22Rv1 (cell line): ENCODE measurements at regions not wholly inside any gene's neighbourhood (a gene's known extent, or its start where the extent isn't known, plus 50 kb on each side); places are given as distances from the start of the nearest gene placed in this dataset.

Experiments used
- H3K27ac ChIP-seq: fragments of 450-650 bp; 2 replicates; pipeline ENCODE4 v1.5.1; 2017
- ZFX ChIP-seq: fragments of 450-650 bp; IDR thresholded peaks from 2 replicates; pipeline ENCODE4 v1.6.1; 2017; ENCODE audit warnings: antibody characterized with exemption, borderline replicate concordance
- TF ChIP-seq, protein P1 (sequence below): fragments of 450-650 bp; IDR thresholded peaks from 2 replicates; pipeline ENCODE4 v1.5.1; 2017; ENCODE audit warnings: mild to moderate bottlenecking

DNA sequence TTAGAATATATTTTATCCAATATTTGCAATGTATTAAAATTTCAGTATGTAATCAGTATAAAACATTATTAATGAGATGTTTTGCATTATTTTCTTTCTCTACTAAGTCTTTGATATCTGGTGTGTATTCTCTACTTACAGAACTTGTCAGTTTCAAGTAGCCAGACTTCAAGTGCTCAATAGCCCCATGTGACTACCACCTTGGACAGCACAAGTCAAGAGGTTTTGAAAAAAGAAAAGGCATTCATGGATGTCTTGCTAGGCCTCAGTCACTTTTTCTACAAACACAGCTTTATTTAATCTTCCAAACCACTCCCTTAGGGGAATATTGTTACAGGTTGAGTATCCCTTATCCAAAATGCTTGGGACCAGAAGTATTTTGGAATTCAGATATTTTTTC is 189.4 kb downstream of the QDPR start:
- H3K27ac ChIP-seq, result no peak overlapping the region
- TF ChIP-seq, protein P1, sequence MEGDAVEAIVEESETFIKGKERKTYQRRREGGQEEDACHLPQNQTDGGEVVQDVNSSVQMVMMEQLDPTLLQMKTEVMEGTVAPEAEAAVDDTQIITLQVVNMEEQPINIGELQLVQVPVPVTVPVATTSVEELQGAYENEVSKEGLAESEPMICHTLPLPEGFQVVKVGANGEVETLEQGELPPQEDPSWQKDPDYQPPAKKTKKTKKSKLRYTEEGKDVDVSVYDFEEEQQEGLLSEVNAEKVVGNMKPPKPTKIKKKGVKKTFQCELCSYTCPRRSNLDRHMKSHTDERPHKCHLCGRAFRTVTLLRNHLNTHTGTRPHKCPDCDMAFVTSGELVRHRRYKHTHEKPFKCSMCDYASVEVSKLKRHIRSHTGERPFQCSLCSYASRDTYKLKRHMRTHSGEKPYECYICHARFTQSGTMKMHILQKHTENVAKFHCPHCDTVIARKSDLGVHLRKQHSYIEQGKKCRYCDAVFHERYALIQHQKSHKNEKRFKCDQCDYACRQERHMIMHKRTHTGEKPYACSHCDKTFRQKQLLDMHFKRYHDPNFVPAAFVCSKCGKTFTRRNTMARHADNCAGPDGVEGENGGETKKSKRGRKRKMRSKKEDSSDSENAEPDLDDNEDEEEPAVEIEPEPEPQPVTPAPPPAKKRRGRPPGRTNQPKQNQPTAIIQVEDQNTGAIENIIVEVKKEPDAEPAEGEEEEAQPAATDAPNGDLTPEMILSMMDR, result no peak
- no peak for TF ChIP-seq ZFX

DNA sequence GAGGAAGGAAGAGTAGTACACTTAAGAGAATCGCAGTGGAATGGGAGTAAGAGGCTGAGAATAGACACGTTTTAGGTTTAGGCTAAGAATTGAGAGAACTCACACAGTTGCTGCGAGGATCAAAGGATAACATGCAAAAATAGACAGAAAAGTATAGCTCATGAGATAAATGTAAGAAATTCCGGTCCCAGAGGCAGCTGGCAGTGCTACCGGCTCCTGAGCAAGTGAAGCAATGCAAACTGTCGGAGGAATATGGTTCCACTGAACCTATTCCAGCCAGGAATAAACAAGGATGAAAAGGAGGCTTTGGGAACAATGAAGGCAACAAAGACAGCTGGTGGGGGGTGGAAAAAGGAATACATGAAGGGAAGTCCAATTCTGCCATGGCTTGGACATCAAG is 191.8 kb downstream of the QDPR start:
- TF ChIP-seq, protein P1, result no peak
- TF ChIP-seq ZFX, result no peak

DNA sequence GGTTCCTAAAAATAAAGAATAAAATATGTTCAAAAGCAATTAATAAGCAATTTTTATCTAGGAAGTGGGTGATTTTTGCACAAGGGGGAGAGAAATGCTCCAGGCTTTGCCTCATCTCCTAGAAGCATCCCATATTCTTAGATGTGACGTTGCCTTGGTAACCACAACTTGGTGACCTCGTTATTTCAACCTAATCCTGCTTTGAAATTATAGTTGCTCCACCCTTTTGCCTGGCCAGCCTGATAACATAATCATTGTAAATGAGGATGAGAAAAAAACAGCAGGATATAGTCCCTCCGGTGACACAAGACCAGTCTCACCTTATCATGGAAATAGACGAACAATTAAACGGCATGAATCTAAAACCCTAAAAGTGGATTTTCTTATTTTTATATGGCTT is 194.4 kb downstream of the QDPR start:
- H3K27ac ChIP-seq, result no peak overlapping the region
- no peak for TF ChIP-seq ZFX
- TF ChIP-seq, protein P1, result no peak

More for the DNA sequence above, 191.8 kb downstream of the QDPR start:
- no peak overlapping the region for H3K27ac ChIP-seq

DNA sequence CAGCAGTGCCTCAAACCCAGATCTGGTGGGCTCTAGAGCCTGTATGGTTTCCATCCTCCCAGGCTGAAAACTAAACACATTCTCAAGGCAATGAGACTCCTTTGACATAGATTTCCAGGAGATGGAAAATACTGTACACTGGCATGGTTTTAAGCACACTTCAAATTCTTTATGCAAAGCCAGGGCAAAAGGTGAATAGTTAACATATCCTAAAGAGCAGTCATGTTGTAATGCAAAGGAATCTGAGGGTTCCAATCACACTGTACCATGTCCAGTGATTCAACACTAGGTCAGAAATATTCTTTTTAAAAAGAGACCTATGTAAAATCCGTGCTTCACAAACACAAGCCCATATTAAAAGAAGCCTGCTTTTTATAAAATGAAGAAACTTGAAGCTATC is 195.3 kb downstream of the QDPR start:
- H3K27ac ChIP-seq, result no peak overlapping the region
- TF ChIP-seq ZFX, result no peak
- TF ChIP-seq, protein P1, result no peak

DNA sequence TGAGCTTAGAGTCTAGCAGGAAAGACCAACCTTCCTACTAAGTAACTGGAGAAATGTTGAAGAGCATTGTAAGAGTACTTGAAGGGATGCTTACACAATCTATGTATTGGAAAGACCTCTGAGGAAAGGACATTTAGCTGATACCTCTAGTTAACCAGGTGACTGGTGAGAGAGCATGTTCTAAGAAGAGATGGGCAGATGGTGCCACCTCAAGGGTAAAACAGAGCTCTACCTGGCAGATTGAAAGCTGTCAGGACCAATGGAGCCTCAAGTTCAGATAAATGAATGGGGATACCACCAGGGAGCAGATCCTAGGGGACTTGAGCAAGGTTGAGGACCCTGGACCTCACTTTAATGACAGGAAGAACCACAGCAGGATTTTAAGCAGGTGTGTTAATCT is 196.4 kb downstream of the QDPR start:
- H3K27ac ChIP-seq, result no peak overlapping the region
- TF ChIP-seq ZFX, result no peak
- TF ChIP-seq, protein P1, result no peak

DNA sequence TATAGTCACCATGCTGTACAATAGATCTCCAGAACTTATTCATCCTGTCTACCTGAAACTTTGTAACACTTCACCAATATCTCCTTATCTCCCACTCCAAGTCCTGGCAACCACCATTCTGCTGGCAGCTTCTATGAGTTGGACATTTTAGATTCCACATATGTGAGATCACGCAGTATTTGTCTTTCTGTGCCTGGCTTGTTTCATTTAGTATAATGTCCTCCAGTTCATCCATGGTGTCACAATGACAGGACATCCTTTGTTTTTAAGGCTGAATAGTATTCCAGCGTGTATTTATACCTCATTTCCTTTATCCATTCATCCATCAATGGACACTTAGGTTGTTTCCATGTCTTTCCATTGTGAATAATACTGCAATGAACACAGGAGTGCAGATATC is 198.7 kb downstream of the QDPR start:
- H3K27ac ChIP-seq, result no peak overlapping the region
- TF ChIP-seq, protein P1, result no peak
- no peak for TF ChIP-seq ZFX

DNA sequence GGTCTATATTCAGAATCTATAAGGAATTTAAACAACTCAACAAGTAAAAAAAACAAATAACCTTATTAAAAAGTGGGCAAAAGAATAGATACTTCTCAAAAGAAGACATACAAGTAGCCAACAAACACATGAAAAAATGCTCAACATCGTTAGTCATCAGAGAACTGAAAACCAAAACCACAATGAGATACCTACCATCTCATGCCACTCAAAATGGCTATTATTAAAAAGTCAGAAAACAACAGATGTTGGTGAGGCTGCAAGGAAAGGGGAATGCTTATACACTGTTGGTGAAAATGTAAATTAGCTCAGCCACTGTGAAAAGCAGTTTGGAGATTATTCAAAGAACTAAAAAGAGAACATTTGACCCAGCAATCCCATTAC is 201.6 kb downstream of the QDPR start:
- H3K27ac ChIP-seq, result no peak overlapping the region
- TF ChIP-seq, protein P1, result no peak
- no peak for TF ChIP-seq ZFX
